ENCODE measurements at regions not wholly inside any gene's neighbourhood (a gene's known extent, or its start where the extent isn't known, plus 50 kb on each side); places are given as distances from the start of the nearest gene placed in this dataset.
A peak's percentile ranks its signal among the peaks of the same experiment; 100 is the strongest.

DNA sequence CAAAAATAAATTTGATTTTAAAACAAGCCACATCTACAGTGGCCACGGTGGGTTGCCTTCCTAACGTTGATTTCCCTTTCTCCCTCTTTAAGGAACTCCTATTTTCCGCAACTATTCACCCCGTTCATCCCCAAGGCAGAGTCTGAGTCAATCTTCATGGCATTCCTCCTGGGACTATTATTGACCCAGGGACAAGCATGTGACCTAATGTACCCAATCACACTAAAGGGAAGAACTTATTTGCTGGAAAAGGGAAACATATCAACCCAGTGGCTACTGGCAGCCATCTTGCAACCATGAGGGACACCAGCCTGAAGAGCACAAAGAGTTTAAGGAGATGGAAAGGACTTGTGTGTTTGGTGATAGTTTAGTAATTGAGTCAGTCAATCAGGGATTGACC lies 55.4 kb upstream of the ARHGEF3 start:
- ATAC-seq (no peak), DNase-seq (no peak)
- Histone ChIP-seq H3K4me3 (no peak overlapping the region), H3K9me3 (no peaks in the 10 kb centered on the region), H3K27ac (no peak overlapping the region), H3K27me3 (ENCODE audit: insufficient read depth in 3 of 3, low read length in 2 of 3) (no peaks in the 10 kb centered on the region), H3K4me1 (no peaks in the 10 kb centered on the region), H3K36me3 (ENCODE audit: insufficient read depth in 1 of 2, low read depth in 1 of 2) (no peaks in the 10 kb centered on the region)
- 79 to 81% (median 80%) methylated on average over 4 of the region's 4 CpGs for WGBS, 3 donors
- TF ChIP-seq CTCF (IDR thresholded peaks at IDR 0.05): no peak
- intact Hi-C loops (cut with DNase I): no loop called here

GRCh38 chr3:56856752-56857151 lies 55.0 kb upstream of the ARHGEF3 start:
- no peak overlapping the region for H3K4me3 ChIP-seq
- no peaks in the 10 kb centered on the region for H3K27me3 ChIP-seq (ENCODE audit: insufficient read depth in 3 of 3, low read length in 2 of 3)
- H3K9me3 ChIP-seq: no peaks in the 10 kb centered on the region
- no peak for TF ChIP-seq CTCF (IDR thresholded peaks at IDR 0.05)
- DNase-seq (no peak), ATAC-seq (no peak)
- H3K27ac ChIP-seq: no peak overlapping the region
- intact Hi-C loops (cut with DNase I): no loop called here
- no peaks in the 10 kb centered on the region for H3K36me3 ChIP-seq (ENCODE audit: insufficient read depth in 1 of 2, low read depth in 1 of 2)
- H3K4me1 ChIP-seq: no peaks in the 10 kb centered on the region

DNA sequence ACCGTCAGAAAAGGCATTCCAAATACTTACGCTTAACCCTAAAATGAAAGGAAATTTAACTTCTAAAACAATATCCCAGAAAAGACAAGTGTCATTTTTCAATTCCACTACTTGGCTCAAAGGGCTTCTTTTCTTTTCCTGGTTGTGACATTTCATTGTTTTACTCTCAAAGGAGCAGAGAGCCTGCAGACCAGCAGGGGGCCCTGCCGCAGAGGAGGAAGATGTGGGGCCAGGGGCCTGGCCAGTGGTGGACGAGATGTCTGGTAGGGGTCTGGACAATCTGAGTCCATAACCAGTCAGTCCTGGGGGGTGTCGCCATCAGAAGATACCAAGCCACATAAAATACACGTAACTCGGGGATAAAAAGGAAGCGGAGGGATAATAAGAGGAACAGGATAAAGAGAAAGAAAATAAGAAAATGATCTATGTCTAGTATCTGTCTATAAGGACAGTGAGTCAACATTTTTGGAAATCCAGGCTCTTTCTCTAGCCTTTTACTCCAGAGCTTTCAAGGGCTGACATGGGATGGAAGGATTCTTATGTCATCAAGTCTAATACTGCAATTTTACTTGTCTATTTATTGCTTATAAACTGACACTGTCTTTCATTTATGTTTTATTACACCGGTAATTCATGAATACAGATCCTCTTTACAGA lies 54.2 kb upstream of the ARHGEF3 start:
- Histone ChIP-seq H3K9me3 (no peaks in the 10 kb centered on the region), H3K4me3 (no peak overlapping the region), H3K36me3 (ENCODE audit: insufficient read depth in 1 of 2, low read depth in 1 of 2) (no peaks in the 10 kb centered on the region), H3K4me1 (no peaks in the 10 kb centered on the region), H3K27me3 (ENCODE audit: insufficient read depth in 3 of 3, low read length in 2 of 3) (no peaks in the 10 kb centered on the region), H3K27ac (no peak overlapping the region)
- DNase-seq (peak in 1 of 2 donors; percentile 24), ATAC-seq (no peak)
- intact Hi-C loops (cut with DNase I): no loop called here
- 66 to 74% (median 70%) methylated on average over 9 of the region's 9 CpGs for WGBS, 3 donors
- TF ChIP-seq CTCF (IDR thresholded peaks at IDR 0.05): peak; percentile 29

DNA sequence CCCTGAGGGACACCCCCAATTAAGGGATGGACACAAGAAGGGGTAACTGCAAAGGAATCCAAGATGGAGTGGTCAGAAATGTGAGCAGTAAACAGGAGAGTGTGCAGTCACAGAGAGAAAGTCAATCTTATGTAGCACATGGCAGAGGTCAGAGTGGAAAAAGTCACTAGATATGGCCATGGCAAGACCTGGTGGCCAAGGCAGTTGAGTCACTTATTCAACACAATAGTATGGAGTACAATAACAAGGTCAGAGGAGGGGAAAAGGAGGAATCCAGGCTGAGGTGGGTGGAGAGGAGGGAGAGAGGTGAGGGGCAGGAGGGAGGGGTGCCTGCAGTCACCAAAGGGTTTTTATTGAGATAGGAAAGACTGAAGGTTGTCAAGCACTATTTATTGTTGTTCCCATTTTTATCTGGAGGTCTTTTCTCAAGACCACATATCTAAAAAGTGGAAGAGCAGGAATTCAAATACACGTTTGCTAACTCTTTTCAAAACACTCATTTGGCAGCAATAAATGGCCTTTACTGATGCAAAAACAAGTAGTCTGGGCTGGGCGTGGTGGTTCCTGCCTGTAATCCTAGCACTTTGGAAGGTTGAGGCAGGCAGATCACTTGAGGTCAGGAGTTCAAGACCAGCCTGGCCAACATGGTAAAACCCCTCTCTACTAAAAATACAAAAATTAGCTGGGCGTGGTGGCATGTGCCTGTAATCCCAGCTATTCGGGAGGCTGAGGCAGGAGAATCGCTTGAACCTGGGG lies 53.3 kb upstream of the ARHGEF3 start:
- Histone ChIP-seq H3K4me1 (no peaks in the 10 kb centered on the region), H3K27me3 (ENCODE audit: insufficient read depth in 3 of 3, low read length in 2 of 3) (no peaks in the 10 kb centered on the region), H3K36me3 (ENCODE audit: insufficient read depth in 1 of 2, low read depth in 1 of 2) (no peaks in the 10 kb centered on the region), H3K4me3 (no peak overlapping the region), H3K9me3 (no peaks in the 10 kb centered on the region), H3K27ac (no peak overlapping the region)
- intact Hi-C loops (cut with DNase I): no loop called here
- no peak for ATAC-seq
- no peak for DNase-seq
- WGBS, 3 donors: 84 to 85% (median 84%) methylated on average over 5 of the region's 5 CpGs
- no peak for TF ChIP-seq CTCF (IDR thresholded peaks at IDR 0.05)
